Endothelial cell of umbilical vein (primary cell): ENCODE measurements at regions not wholly inside any gene's neighbourhood (a gene's known extent, or its start where the extent isn't known, plus 50 kb on each side); places are given as distances from the start of the nearest gene placed in this dataset.

ENCODE experiments used
- CTCF ChIP-seq, 2 donors: IDR thresholded peaks; 1 replicate in 1 of 2; 2 replicates in 1 of 2; pipeline ENCODE4 v1.5.1; 2011; ENCODE audit warnings: low read length in 2 of 2, mild to moderate bottlenecking in 2 of 2, moderate library complexity in 2 of 2, control low read depth in 1 of 2, inconsistent platforms in 1 of 2, low read depth in 1 of 2; ENCODE audit not compliant: insufficient read depth in 1 of 2; ENCODE audit errors: extremely low read depth in 1 of 2
- FOS ChIP-seq: IDR thresholded peaks from 2 replicates; pipeline ENCODE4 v1.6.1; 2011; ENCODE audit warnings: mild to moderate bottlenecking, low read length, moderate library complexity, borderline replicate concordance; ENCODE audit not compliant: insufficient read depth
- JUN ChIP-seq: IDR thresholded peaks from 2 replicates; pipeline ENCODE4 v1.6.1; 2011; ENCODE audit warnings: borderline replicate concordance, low read depth; ENCODE audit not compliant: insufficient read length, insufficient read depth
- POLR2A ChIP-seq: IDR thresholded peaks from 2 replicates; pipeline ENCODE4 v1.6.1; 2012; ENCODE audit warnings: low read depth, mild to moderate bottlenecking, control low read depth, low read length
- POLR2AphosphoS5 ChIP-seq: IDR thresholded peaks from 2 replicates; pipeline ENCODE4 v1.6.1; 2012; ENCODE audit warnings: low read depth, mild to moderate bottlenecking, control low read depth, low read length, moderate library complexity; ENCODE audit not compliant: insufficient read depth

GRCh38 chr10:113278221-113278620, 274.6 kb upstream of the HABP2 start:
- TF ChIP-seq CTCF (IDR thresholded peaks at IDR 0.05; ENCODE audit: extremely low read depth in 1 of 2, insufficient read depth in 1 of 2, low read depth in 1 of 2, low read length in 2 of 2): no peak
- TF ChIP-seq POLR2A: no peak
- no peak for TF ChIP-seq JUN
- no peak for TF ChIP-seq FOS
- TF ChIP-seq POLR2AphosphoS5: no peak
